ENCODE measurements at regions not wholly inside any gene's neighbourhood (a gene's known extent, or its start where the extent isn't known, plus 50 kb on each side); places are given as distances from the start of the nearest gene placed in this dataset.

- no peak for TF ChIP-seq JUN (IDR thresholded peaks at IDR 0.05)
- TF ChIP-seq, protein P1, sequence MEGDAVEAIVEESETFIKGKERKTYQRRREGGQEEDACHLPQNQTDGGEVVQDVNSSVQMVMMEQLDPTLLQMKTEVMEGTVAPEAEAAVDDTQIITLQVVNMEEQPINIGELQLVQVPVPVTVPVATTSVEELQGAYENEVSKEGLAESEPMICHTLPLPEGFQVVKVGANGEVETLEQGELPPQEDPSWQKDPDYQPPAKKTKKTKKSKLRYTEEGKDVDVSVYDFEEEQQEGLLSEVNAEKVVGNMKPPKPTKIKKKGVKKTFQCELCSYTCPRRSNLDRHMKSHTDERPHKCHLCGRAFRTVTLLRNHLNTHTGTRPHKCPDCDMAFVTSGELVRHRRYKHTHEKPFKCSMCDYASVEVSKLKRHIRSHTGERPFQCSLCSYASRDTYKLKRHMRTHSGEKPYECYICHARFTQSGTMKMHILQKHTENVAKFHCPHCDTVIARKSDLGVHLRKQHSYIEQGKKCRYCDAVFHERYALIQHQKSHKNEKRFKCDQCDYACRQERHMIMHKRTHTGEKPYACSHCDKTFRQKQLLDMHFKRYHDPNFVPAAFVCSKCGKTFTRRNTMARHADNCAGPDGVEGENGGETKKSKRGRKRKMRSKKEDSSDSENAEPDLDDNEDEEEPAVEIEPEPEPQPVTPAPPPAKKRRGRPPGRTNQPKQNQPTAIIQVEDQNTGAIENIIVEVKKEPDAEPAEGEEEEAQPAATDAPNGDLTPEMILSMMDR (IDR thresholded peaks at IDR 0.05): no peak
- TF ChIP-seq EP300 (IDR thresholded peaks at IDR 0.05): no peak
These were observed 75.4 kb upstream of the ATF3 start for GRCh38 chr1:212533148-212533517.

Measured in A549 (cell line).